Caco-2 (cell line): ENCODE measurements at regions not wholly inside any gene's neighbourhood (a gene's known extent, or its start where the extent isn't known, plus 50 kb on each side); places are given as distances from the start of the nearest gene placed in this dataset.

ENCODE experiments used
- BruUV-seq: library from RNA; stranded (reverse); fragments of 400-500 nt; replicated peaks from 2 replicates; lab custom pipeline; 2021; lab: Mats Ljungman, UMichigan
- CTCF ChIA-PET: fragments of 300-600 bp; sonication (Branson Sonifier 250); formaldehyde crosslinking; loops from one replicate; lab custom pipeline; 2022; ENCODE audit warnings: antibody characterized with exemption; lab: Charles Lee
- POLR2A ChIA-PET: fragments of 300-600 bp; sonication (Branson Sonifier 250); formaldehyde crosslinking; loops from one replicate; lab custom pipeline; 2022; ENCODE audit warnings: antibody characterized with exemption; lab: Charles Lee
- DNase-seq, 2 experiments: peaks; one replicate each; pipeline versions ENCODE4 v3.0.0 to v3.0.0-alpha.2; 2020 to 2022
- H3K27me3 ChIP-seq: replicated peaks from 2 replicates; pipeline ENCODE4 v1.6.0; 2011; ENCODE audit warnings: low read length; ENCODE audit not compliant: control insufficient read depth, insufficient read depth
- H3K36me3 ChIP-seq: 2 replicates; pipeline ENCODE4 v1.5.1; 2011; ENCODE audit warnings: low read length; ENCODE audit not compliant: control insufficient read depth, insufficient read depth
- H3K4me1 ChIP-seq: fragments of 250-450 bp; sonication (Bioruptor Pico); 2 replicates; pipeline ENCODE4 v1.5.1; 2020; ENCODE audit warnings: mild to moderate bottlenecking
- H3K4me3 ChIP-seq: 2 replicates; pipeline ENCODE4 v1.5.1; 2011; ENCODE audit warnings: low read depth, mild to moderate bottlenecking, control low read depth, low read length
- H3K9me3 ChIP-seq: fragments of 250-450 bp; sonication (Bioruptor Pico); 2 replicates; pipeline ENCODE4 v1.5.1; 2020; ENCODE audit warnings: mild to moderate bottlenecking, moderate library complexity
- H3K27ac Mint-ChIP-seq: one replicate; pipeline ENCODE4 v1.8.0; 2022; ENCODE audit warnings: mixed read lengths; ENCODE audit not compliant: unreplicated experiment
- H3K27me3 Mint-ChIP-seq: one replicate; pipeline ENCODE4 v1.8.0; 2022; ENCODE audit warnings: mixed read lengths; ENCODE audit not compliant: insufficient read depth, unreplicated experiment
- H3K36me3 Mint-ChIP-seq: one replicate; pipeline ENCODE4 v1.8.0; 2022; ENCODE audit warnings: mild to moderate bottlenecking, mixed read lengths; ENCODE audit not compliant: insufficient read depth, unreplicated experiment
- H3K4me1 Mint-ChIP-seq: one replicate; pipeline ENCODE4 v1.8.0; 2022; ENCODE audit warnings: low read depth, mixed read lengths; ENCODE audit not compliant: unreplicated experiment
- H3K4me3 Mint-ChIP-seq: one replicate; pipeline ENCODE4 v1.8.0; 2022; ENCODE audit warnings: mild to moderate bottlenecking, moderate library complexity, mixed read lengths; ENCODE audit not compliant: unreplicated experiment
- H3K9me3 Mint-ChIP-seq: one replicate; pipeline ENCODE4 v1.8.0; 2022; ENCODE audit warnings: mixed read lengths; ENCODE audit not compliant: unreplicated experiment
- intact Hi-C: fragments of 100-400 bp; cut with micrococcal nuclease; formaldehyde crosslinking; loops from one replicate; pipeline ENCODE4 v1.10.0; 2022; ENCODE audit not compliant: unreplicated experiment
- TF ChIP-seq, protein P1 (sequence below), 2 experiments: fragments of 200-600 bp in 1 of 2; IDR thresholded peaks; 1 replicate in 1 of 2; 2 replicates in 1 of 2; pipeline versions ENCODE4 v1.5.1 to v1.8.0; 2011 to 2022; ENCODE audit warnings: antibody characterized with exemption in 1 of 2, control low read depth in 1 of 2, inconsistent platforms in 1 of 2, low read depth in 1 of 2, low read length in 1 of 2, mild to moderate bottlenecking in 1 of 2, moderate library complexity in 1 of 2; ENCODE audit not compliant: insufficient read depth in 1 of 2, severe bottlenecking in 1 of 2, unreplicated experiment in 1 of 2

DNA sequence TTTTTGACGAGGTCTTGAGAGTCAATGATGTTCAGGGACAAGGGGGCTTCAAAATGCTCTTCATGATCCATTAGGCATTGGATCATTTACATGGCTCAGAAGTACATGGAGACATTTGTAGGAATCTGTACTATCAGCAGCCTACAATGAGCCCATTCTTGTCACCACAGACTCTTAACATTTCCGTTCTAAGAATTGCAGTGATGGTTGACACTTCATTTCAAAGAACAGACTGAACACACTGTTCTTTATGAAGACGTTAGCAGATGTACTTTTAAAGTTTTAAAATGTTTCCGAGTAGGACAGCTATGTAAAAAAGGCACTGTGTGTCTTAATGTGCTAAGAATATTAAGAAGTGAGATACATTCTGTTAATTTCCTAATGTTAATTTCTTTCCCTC is 97.3 kb upstream of the GOT2 start:
- no peaks in the 10 kb centered on the region for H3K36me3 ChIP-seq
- TF ChIP-seq, protein P1, sequence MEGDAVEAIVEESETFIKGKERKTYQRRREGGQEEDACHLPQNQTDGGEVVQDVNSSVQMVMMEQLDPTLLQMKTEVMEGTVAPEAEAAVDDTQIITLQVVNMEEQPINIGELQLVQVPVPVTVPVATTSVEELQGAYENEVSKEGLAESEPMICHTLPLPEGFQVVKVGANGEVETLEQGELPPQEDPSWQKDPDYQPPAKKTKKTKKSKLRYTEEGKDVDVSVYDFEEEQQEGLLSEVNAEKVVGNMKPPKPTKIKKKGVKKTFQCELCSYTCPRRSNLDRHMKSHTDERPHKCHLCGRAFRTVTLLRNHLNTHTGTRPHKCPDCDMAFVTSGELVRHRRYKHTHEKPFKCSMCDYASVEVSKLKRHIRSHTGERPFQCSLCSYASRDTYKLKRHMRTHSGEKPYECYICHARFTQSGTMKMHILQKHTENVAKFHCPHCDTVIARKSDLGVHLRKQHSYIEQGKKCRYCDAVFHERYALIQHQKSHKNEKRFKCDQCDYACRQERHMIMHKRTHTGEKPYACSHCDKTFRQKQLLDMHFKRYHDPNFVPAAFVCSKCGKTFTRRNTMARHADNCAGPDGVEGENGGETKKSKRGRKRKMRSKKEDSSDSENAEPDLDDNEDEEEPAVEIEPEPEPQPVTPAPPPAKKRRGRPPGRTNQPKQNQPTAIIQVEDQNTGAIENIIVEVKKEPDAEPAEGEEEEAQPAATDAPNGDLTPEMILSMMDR (IDR thresholded peaks at IDR 0.05; ENCODE audit: insufficient read depth in 1 of 2, low read depth in 1 of 2, low read length in 1 of 2, severe bottlenecking in 1 of 2, unreplicated experiment in 1 of 2), result no peak
- H3K27me3 ChIP-seq, result no peaks in the 10 kb centered on the region
- Mint-ChIP-seq H3K4me1 (no peaks in the 10 kb centered on the region), H3K27ac (no peak overlapping the region), H3K9me3 (no peaks in the 10 kb centered on the region), H3K27me3 (peaks cover 22% of the 10 kb centered on the region), H3K36me3 (no peaks in the 10 kb centered on the region), H3K4me3 (no peak overlapping the region)
- no peak for DNase-seq
- intact Hi-C loops, result no loop called here
- H3K4me3 ChIP-seq, result no peak overlapping the region
- ChIA-PET POLR2A (no interaction called here), CTCF (no interaction called here)
- no peaks in the 10 kb centered on the region for H3K4me1 ChIP-seq
- H3K9me3 ChIP-seq, result no peaks in the 10 kb centered on the region
- no TSS peak for BruUV-seq

DNA sequence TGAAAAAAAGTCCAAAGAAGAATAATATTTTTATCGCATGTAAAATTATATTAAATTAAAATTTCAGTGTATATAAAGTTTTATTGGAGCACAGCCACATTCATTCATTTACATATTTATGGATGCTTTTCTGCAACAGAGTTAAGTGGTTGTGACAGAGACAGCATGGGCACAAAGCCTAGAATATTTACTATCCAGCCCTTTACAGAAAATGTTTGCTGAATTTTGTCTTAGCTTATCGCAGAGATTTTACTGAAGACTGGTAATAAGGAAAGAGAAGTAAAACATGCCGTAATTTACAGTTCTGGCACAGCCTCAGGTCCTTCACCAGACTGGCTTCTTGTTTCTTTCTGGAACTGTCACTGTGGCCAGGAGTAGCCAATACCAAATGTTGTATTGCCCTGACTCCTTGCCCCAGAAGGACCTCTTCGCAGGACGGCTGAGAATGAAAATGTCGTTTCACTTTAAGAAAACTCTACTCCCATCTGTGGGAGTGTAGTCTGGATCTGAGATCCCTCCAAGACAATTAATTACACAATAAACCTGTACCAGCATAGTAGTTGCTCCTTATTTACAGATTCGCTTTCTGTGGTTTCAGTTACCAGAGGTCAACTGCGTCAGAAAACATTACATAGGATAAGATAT is 94.9 kb upstream of the GOT2 start:
- Histone ChIP-seq H3K36me3 (no peaks in the 10 kb centered on the region), H3K4me3 (no peak overlapping the region), H3K9me3 (peaks cover 3% of the 10 kb centered on the region), H3K4me1 (no peaks in the 10 kb centered on the region), H3K27me3 (no peaks in the 10 kb centered on the region)
- Mint-ChIP-seq H3K36me3 (no peaks in the 10 kb centered on the region), H3K27me3 (peaks cover 13% of the 10 kb centered on the region), H3K27ac (no peak overlapping the region), H3K4me3 (no peak overlapping the region), H3K4me1 (no peaks in the 10 kb centered on the region), H3K9me3 (no peaks in the 10 kb centered on the region)
- no peak for DNase-seq
- TF ChIP-seq, protein P1 (IDR thresholded peaks at IDR 0.05; ENCODE audit: insufficient read depth in 1 of 2, low read depth in 1 of 2, low read length in 1 of 2, severe bottlenecking in 1 of 2, unreplicated experiment in 1 of 2), result no peak
- no TSS peak for BruUV-seq
- CTCF ChIA-PET, result no interaction called here
- POLR2A ChIA-PET, result no interaction called here
- intact Hi-C loops, result no loop called here

DNA sequence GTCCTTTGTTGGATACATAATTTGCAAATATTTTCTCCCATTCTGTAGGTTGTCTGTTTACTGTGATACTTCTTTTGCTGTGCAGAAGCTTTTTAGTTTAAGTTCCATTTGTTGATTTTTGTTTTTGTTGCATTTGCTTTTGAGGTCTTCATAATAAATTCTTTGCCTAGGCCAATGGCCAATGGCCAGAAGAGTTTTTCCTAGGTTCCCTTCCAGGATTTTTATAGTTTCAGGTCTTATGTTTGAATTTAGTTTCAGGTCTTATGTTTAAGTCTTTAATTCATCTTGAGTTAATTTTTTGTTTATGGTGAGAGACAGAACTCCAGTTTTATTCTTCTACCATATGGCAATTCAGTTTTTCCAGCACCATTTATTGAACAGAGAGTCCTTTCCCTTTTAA is 90.1 kb upstream of the GOT2 start:
- H3K4me1 Mint-ChIP-seq, result no peaks in the 10 kb centered on the region
- POLR2A ChIA-PET, result no interaction called here
- H3K27ac Mint-ChIP-seq, result no peak overlapping the region
- H3K9me3 Mint-ChIP-seq, result peaks cover 9% of the 10 kb centered on the region
- TF ChIP-seq, protein P1 (IDR thresholded peaks at IDR 0.05; ENCODE audit: insufficient read depth in 1 of 2, low read depth in 1 of 2, low read length in 1 of 2, severe bottlenecking in 1 of 2, unreplicated experiment in 1 of 2), result no peak
- intact Hi-C loops, result no loop called here
- Histone ChIP-seq H3K36me3 (no peaks in the 10 kb centered on the region), H3K4me3 (no peak overlapping the region), H3K27me3 (no peaks in the 10 kb centered on the region), H3K9me3 (peaks cover 4% of the 10 kb centered on the region), H3K4me1 (no peaks in the 10 kb centered on the region)
- no TSS peak for BruUV-seq
- no peak for DNase-seq
- CTCF ChIA-PET, result no interaction called here
- no peaks in the 10 kb centered on the region for H3K36me3 Mint-ChIP-seq
- peaks cover 12% of the 10 kb centered on the region for H3K27me3 Mint-ChIP-seq
- no peak overlapping the region for H3K4me3 Mint-ChIP-seq
